GM19438 (cell line): ENCODE measurements at regions not wholly inside any gene's neighbourhood (a gene's known extent, or its start where the extent isn't known, plus 50 kb on each side); places are given as distances from the start of the nearest gene placed in this dataset.

Experiments
- ATAC-seq: cut with Tn5 transposase; IDR thresholded peaks from one replicate; pipeline ENCODE4 v1.9.1; 2021; ENCODE audit warnings: low read depth; ENCODE audit not compliant: unreplicated experiment

DNA sequence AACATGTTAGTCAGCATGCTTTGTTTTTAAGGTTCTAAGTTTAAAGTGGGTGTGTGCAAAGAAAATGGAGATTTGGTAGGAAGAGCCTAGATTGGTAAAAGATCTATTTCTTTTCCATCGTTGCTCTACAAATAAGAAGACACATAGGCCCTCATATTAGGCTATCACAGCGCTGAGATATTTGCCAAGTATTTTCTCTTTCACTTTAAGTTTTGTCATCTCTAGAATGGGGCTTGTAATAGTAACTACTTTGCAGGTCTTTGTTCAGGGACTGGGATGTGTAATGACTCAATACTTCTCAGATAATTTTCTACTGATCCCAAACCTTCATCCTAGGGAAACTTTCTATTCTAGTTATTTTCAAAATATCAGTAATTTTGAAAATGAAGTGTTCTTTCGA, 917.7 kb upstream of the SLC10A2 start:
- ATAC-seq = no peak

DNA sequence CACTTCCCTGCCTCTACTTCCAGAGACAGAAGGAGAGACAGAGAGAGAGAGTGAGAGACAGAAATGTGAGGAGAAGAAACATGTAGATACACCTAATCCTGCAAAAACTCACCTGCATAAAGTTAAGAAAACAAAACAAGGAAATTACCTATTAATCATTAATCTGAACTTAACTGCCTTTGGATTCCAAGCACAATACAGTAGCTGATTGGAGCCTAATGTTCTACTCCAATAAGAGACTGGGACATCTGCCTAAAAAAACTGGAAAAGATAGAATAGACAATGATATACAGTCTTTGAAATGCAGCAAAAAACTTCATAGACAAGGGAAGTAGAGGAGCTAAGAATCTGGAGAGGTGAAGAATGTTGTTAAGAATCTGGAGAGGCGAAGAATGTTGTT, 910.2 kb upstream of the SLC10A2 start:
- ATAC-seq = no peak

DNA sequence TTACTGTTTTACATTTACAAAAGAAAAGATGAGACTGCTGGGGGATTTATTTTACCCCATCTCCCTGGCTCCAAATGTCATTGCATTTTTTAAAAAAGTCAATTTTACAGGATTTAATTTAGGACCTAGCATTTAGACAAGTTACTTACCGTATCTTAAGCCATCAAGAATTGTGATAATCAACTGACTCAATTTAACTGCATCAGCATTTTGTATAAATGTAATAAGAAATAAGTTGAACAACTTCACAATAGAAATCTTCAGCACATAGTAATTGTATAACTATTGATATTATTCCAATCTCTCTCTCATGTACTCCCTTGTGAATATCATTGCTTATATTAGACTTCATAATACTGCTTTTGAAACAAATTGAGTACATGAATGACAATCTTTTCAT, 907.5 kb upstream of the SLC10A2 start:
- no peak for ATAC-seq

DNA sequence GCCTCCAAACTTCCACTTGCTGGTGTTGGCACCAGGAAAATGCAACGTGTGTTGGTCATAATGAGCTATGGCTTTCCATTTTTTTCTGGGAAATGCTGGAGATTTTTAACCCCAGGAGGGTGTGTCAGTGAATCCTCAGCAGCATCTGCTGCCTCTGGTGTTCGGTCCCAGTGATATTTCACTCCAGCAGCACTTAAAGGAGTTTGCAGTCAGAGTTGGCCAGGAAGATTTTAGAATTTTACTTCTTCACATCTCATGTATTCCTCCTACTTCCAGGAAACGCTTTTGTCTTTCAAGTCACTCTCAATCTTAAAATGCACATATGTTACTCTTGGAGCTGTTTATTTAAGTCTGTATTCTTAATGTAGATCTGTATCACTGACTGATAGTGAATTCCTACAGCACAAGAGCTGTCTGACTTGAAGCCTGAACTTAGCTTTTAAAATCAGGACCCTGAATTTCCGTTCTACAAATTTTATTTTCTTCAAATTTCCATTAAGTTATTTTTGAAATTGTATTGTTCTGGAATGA, 903.4 kb upstream of the SLC10A2 start:
- ATAC-seq = no peak

DNA sequence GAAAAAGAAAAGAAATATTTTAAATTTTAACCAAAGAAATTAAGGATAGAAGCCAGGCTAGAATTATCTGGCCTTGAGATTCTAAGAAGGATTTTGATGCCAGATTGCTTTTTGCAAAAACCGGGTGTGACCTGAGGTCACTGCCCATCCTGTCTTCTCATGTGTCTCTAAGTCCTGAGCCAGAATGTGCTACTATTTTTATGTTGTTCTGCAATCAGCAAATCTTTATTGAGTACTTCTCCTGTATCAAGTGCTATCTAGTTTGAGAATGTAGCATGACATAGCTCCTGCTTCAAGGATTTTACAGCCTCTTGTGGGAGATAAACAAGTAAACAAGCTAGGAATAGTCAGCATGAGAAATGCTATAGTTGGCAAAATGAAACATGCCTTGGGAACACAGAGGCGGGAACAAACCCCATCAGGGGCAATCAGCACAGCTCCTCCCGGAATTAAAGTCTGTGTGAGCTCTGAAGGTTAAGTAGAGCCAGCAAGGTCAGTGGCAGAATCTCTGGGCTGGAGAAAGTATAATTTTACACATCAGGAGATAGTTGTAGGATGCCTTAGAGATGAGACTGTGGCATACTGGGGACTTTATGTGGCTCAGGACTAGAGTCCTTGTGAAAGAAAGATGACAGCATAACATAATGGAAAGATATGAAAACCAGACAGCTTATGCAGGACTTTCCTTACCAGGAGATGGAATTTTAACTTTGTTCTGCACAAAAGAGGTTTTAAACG, 899.5 kb upstream of the SLC10A2 start:
- ATAC-seq = no peak

DNA sequence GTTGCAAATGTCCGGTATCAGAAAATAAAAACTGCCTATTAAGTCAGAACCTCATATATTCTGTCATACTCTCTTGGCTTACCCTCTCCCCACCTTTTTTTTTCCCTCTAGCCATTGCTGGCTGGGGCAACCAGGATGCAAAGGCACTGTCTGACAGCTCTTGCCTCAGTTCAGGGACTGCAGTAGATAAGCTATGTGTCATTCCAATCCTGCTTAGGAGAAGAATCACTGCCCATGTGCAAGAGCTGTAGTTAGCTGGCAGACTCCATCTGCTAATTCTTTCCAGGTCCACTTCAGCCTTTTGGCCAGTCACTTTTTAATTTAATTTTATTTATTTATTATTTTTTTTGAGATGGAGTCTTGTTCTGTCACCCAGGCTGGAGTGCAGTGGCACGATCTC, 895.6 kb upstream of the SLC10A2 start:
- no peak for ATAC-seq

DNA sequence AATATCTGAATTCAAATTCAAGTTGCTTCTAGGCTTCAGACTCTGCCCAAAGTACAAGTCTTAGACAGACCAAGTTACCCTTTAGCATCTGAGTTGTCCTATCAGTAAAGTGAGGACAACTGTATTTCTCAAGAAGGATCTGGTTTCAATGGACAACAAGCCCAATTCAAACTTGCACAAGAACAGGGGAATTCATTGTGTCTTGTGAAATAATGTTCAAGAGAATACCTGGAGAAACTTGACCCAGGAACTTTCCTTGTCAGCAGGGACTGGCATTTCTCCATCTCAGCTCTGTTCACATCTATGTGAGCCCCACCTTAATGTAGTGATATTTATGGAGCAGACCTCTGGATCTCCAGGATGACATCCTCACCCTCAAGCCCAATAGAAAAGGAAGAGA, 894.9 kb upstream of the SLC10A2 start:
- ATAC-seq = no peak

DNA sequence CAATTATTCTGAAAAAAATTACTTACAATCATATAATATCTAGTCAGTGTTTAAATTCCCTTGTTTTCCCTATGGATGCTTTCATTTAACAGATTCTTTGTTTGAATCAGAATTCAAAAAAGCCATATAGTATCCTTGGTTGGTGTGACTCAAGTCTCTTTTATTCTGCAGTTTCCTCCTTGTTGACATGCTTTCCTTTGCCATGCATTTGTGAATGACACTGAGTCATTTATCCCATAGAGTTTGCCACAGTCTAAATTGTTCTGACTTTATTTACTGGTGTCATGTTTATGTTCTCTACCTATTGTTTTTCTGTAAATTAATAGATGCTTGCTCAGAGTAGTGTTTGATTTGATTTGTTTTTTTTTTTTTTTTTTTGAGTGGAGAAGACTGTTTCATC, 893.8 kb upstream of the SLC10A2 start:
- no peak for ATAC-seq

DNA sequence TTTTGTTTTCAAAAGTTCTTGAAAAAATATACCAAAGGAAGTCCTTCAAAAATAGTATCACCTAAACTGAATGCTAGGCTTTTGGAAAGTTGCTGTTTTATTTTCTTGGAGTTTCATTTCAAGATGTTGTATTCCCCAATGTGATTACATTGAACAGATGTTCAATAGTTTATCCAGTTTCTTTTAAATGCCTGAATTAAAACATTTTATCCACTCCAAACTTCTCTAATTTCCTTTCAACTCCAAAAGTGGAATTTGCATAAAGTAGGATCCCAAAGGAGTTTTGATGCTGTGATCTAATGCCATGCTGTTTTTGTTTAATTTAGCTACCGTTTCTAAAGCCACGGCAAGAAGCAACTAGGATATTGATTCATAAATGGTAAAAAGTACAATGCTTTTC, 892.5 kb upstream of the SLC10A2 start:
- no peak for ATAC-seq

DNA sequence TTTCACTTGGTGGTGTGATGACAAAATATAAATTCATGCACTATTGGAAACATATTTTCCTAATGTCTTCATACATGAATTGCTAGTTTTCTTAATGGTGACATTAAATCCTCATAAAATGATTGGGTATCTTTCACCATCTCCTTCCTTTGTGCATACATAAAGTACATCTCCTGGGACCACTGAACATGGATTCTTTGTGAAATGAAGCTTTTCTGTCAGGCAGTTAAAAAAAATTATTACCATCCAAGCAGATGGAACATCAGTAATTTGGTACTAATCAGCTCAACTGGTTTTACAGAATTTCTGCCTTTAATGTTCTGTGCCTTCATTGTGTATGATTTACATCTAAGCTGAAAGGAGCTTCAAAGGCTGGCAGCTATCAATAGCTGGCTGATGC, 891.7 kb upstream of the SLC10A2 start:
- ATAC-seq = no peak

DNA sequence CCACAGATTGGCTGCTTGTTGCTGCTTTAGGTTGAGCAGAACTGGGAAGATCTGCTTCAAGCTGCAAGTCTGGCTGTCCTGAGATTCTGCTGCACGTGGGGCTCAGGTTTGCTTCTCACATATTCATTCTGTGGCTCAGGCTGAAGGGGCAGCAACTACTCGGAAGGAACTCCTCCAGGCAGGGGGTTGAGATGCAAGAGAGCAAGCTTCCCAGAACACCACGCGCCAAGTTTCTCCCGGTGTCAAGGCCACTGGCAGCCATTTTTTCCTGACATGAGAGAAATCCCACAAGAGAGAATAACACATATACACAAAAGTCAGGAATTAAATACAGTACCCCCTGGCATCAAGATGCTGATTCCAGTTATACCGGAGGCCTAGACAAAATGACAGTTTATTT, 887.6 kb upstream of the SLC10A2 start:
- no peak for ATAC-seq

DNA sequence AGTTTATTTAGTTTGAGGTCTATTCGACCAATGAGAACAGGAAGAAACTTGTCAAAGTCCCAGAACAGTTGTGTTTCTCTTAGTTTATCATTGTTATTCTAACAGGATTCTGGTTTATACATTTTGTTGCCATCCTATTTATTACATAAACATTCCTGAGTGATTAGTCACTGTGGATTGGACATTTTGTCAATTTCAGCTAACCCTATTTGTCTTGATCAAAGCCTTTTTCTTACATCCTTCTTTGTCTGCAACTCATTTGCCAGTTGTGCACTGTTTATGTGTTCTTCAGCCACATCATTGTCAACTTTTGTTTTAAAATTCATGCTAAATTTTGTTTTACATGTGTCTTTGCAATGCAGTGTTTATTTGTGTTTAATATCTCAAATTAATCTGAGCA, 886.0 kb upstream of the SLC10A2 start:
- no peak for ATAC-seq

DNA sequence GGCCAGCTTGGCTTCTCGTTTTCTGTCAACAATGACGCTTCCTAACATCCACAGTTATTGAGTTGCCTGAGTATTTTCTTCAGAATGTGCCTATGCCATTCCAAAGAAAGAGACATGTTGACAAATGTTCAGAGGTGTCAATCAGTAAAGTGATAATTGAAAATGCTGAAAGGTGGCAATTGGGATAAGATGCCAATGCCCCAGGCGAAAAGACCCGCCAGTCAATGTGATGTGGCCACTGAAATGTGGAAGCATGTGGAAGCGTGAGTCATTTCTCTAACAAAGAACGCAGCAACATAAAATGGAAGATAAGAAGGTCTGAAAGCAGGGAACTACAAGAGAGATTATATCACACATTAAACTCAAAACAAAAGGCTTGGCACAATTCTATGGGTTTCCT, 882.2 kb upstream of the SLC10A2 start:
- no peak for ATAC-seq

DNA sequence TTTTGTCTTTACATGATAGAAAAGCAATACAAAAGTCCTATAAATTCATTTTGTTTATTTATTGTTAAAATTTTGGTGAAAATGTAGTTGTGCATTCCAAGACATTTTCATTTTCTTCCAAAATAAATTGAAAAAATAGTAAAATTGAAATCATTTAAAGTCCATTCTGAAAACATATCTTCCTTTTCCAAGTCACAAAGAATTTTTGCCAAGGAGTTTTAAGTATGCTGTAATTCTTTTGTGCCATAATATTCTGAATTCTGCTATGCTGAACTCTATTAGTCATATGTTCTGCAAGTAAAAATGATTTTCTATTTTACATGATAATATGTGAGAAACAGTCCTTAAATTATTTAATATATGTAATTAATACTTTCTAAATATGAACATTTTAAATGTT, 879.6 kb upstream of the SLC10A2 start:
- no peak for ATAC-seq

DNA sequence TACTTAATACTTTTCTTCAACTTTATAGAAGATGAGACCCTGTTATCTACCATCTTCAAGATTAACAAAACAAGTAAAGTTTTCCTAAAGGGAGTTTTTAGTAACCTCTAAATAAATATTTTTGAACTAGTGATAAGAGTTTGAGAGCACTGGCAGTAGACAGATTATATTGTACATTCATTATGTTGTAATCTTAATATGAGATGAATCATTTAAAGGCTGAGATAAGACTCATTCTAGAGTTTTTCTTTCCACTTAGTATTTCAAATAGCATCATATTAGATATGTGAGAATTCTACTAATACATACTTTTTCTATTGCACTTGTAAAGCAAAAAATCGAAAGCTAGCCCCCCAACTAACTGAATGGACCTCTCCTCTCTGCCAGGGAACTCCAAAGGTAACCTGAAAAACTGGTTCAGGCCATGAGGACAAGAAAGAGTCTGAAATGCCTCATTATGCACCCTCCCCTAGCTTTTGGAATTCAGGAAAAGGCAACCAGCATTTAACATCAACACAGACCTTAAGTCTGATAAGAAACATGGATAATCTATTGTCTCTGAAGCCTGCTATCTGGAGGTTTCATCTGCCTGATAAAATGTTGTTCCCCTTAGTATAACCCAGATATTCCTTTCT, 875.4 kb upstream of the SLC10A2 start:
- ATAC-seq = no peak

DNA sequence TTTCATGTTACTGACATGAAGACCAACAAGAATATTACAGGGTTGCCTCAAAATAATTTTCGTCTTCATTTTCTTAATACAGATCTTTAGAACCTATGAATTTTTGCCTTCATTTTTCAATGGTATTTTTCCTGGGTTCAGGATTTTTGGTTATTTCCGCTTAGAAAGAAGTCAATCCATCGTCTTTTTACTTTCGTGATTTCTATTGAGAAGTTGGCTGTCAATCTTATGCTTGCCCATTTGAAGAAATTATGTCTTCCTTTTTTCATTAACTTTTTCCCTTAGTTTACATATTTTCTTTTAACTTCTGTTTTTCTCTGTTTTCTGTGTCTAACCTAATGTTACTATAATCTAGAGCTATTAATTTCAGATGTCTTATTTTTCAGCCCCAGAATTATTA, 868.9 kb upstream of the SLC10A2 start:
- ATAC-seq = no peak

DNA sequence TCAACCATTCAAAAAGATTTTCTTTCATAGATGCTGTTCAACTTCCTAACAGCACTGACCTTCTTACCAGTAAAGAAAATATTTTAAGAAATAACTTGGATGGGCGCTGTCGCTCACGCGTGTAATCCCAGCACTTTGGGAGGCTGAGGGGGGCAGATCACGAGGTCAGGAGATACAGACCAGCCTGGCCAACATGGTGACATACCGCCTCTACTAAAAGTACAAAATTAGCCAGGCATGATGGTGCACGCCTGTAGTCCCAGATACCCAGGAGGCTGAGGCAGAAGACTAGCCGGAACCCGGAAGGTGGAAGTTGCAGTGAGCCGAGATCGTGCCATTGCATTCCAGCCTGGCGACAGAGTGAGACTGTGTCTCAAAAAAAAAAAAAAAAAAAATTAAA, 865.7 kb upstream of the SLC10A2 start:
- no peak for ATAC-seq

DNA sequence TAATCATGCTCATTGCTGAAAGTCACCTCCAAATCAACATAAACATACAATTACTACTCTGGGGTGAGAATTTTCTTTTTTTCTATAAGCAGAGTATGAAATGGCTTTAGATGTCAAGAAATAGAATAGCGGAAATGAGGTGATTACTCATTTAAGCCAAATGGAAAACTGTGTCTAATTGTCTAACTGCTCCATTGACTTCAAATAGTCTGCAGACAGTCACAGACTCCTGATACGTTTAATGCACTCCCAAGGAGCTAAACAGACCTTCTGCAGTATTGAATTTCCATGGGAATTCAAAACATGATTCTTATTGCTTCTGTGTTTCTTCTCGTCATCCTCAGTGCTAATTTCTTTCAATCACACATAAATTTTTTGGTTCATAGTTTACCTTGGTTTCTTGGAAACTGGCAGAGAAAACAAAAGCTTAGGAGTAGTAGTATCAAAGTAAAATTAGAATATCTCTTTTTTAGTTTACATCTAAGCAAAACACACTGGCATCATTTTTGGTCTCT, 865.2 kb upstream of the SLC10A2 start:
- ATAC-seq = no peak

DNA sequence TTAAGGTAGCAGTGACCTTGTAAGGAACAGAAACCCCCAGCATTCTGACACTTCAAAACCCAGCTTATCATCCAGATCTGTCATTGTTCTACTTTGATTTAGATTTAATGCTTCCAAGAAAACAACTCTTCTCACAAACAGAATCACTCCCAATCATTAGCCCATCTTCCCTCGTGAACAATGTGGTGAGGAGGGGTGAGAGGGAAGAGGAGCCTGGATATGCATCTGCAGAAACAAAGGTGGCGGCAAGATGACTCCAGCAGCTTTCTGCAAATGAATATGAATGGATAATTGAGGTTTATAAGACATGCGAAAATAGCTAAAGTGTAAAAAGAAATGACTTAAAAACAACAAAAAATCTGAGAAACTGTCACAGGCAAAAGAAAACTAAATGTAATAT, 859.9 kb upstream of the SLC10A2 start:
- no peak for ATAC-seq

DNA sequence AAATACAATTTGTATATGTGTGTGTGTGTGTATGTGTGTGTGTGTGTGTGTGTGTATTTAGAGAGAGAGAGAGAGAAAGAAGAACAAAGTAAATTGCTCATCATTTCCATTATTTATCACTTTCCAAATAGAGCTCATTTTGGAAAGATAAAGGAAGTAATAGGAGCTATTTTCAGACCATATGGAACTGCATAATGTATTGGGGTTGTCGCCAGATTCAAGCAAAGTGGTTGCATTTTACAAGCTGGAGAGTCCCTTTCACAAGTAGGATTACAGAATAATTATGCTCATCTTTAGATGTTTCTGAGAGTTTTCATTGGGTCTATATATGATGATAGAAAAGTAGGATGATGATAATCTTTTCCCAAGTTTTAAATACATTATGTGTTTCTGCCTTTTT, 842.7 kb upstream of the SLC10A2 start:
- ATAC-seq = no peak

DNA sequence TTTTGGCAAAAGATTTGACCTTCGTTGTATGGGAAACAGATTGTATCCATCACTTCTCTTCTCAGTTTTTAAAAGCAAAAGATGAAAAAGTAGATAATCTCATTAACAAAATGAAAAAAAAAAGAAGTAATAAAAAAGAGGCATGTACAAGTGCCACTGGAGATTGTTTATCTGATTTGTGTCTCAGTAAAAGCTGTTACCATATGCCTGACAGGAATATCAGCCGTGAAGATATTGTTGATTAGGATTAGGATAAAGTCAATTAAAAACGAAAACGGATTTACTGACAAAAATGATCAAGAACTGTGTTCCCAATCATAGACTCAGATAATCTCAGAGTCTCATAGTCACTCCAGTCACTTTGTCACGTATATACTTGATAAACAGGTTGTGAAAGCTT, 842.1 kb upstream of the SLC10A2 start:
- no peak for ATAC-seq

DNA sequence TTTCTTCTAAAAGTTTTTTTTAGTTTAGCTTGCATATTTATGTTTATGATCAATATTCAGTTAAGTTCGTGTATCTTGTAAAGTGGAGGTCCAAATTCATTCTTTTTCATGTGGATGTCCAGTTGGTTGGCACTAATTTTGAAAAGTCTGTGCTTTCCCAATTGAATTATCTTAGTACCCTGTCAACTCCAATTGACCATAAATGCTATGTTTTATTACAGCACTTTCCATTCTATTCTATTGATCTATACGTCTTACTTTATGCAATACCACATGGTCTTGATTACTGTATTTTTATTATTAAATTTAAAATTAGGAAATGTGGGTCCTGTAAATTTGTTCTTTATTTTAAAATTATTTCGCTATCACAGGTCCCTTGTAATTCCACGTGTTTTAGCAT, 837.6 kb upstream of the SLC10A2 start:
- ATAC-seq = no peak
